GM12878 (cell line): ENCODE measurements at regions not wholly inside any gene's neighbourhood (a gene's known extent, or its start where the extent isn't known, plus 50 kb on each side); places are given as distances from the start of the nearest gene placed in this dataset.

Experiments
- ATAC-seq: fragments of 200-7000 bp; cut with Tn5 transposase; 3 replicates; pipeline ENCODE4 v1.9.1; 2020; ENCODE audit warnings: mild to moderate bottlenecking, moderate library complexity
- BruUV-seq: library from RNA; stranded (reverse); fragments of 400-500 nt; replicated peaks from 2 replicates; lab custom pipeline; 2021; lab: Mats Ljungman, UMichigan
- CTCF ChIA-PET: fragments of 300-600 bp; sonication (Branson Sonifier 250); formaldehyde crosslinking; extraction: SDS; loops from one replicate; lab custom pipeline; 2021; ENCODE audit warnings: inconsistent platforms; lab: Yijun Ruan, JAX
- POLR2A ChIA-PET: fragments of 350-600 bp; formaldehyde crosslinking; extraction: SDS; loops from one replicate; lab custom pipeline; 2021; ENCODE audit warnings: inconsistent platforms; lab: Charles Lee
- RAD21 ChIA-PET: fragments of 300-600 bp; sonication (Branson Sonifier 250); formaldehyde crosslinking; loops from one replicate; lab custom pipeline; 2023; ENCODE audit warnings: antibody characterized with exemption; ENCODE audit not compliant: unreplicated experiment; lab: Charles Lee
- SMC1A ChIA-PET: fragments of 300-600 bp; sonication (Branson Sonifier 250); formaldehyde crosslinking; loops from one replicate; lab custom pipeline; 2023; ENCODE audit not compliant: unreplicated experiment, uncharacterized antibody; lab: Charles Lee
- DNase-seq: peaks from one replicate; pipeline ENCODE4 v3.0.0-alpha.2; 2011; ENCODE audit warnings: low read depth, low spot score
- FAIRE-seq: peaks from 3 replicates; lab custom pipeline; 2011; peaks lifted over from hg19 to GRCh38; lab: Jason Lieb, UNC
- H2AFZ ChIP-seq: 2 replicates; pipeline ENCODE4 v1.6.0; 2011; ENCODE audit warnings: low read depth, low read length, control low read depth; ENCODE audit not compliant: control insufficient read depth
- H3K27ac ChIP-seq: 2 replicates; pipeline ENCODE4 v1.5.1; 2011; ENCODE audit warnings: control low read depth; ENCODE audit not compliant: control insufficient read depth, insufficient read depth
- H3K27me3 ChIP-seq, 2 experiments: replicated peaks in 1 of 2; 2 replicates each; pipeline versions ENCODE4 v1.6.0 to v1.6.1; 2011; ENCODE audit warnings: low read length in 1 of 2; ENCODE audit not compliant: control insufficient read depth in 2 of 2, insufficient read depth in 2 of 2
- H3K36me3 ChIP-seq, 2 experiments: 2 replicates each; pipeline ENCODE4 v1.5.1; 2011; ENCODE audit warnings: low read length in 1 of 2; ENCODE audit not compliant: control insufficient read depth in 2 of 2, insufficient read depth in 2 of 2
- H3K4me1 ChIP-seq: 2 replicates; pipeline ENCODE4 v1.6.1; 2011; ENCODE audit warnings: mild to moderate bottlenecking, low read length, moderate library complexity, mixed read lengths; ENCODE audit not compliant: control insufficient read depth, insufficient read depth
- H3K4me2 ChIP-seq: 2 replicates; pipeline ENCODE4 v1.6.0; 2011; ENCODE audit warnings: control low read depth; ENCODE audit not compliant: control insufficient read depth, insufficient read depth
- H3K4me3 ChIP-seq: fragments of 200-600 bp; sonication (generic); 2 replicates; pipeline ENCODE4 v1.5.1; 2016
- H3K79me2 ChIP-seq: 2 replicates; pipeline ENCODE4 v1.6.0; 2011; ENCODE audit warnings: low read length; ENCODE audit not compliant: control insufficient read depth, insufficient read depth
- H3K9ac ChIP-seq: 2 replicates; pipeline ENCODE4 v1.8.0; 2011; ENCODE audit warnings: low read length, control low read depth, mixed read lengths; ENCODE audit not compliant: control insufficient read depth, insufficient read depth
- H3K9me3 ChIP-seq: replicated peaks from 3 replicates; pipeline ENCODE4 v1.5.1; 2011; ENCODE audit warnings: mild to moderate bottlenecking, low read length; ENCODE audit not compliant: control insufficient read depth, insufficient read depth
- H4K20me1 ChIP-seq: 2 replicates; pipeline ENCODE4 v1.6.0; 2011; ENCODE audit not compliant: control insufficient read depth, insufficient read depth
- ATF7 ChIP-seq: fragments of 450-650 bp; IDR thresholded peaks from 2 replicates; pipeline ENCODE4 v1.6.1; 2016; ENCODE audit warnings: low read depth, mild to moderate bottlenecking
- BCLAF1 ChIP-seq: fragments of 450-650 bp; IDR thresholded peaks from 2 replicates; pipeline ENCODE4 v1.6.1; 2017; ENCODE audit warnings: antibody characterized with exemption, mild to moderate bottlenecking, moderate library complexity
- CBX5 ChIP-seq: sonication (generic); IDR thresholded peaks from 2 replicates; pipeline ENCODE4 v1.6.1; 2016; ENCODE audit warnings: low read depth, moderate library complexity, mild to moderate bottlenecking, inconsistent platforms
- CHD2 ChIP-seq: IDR thresholded peaks from 2 replicates; pipeline ENCODE4 v1.6.1; 2011; ENCODE audit warnings: low read depth, low read length, improper control_type of control experiment, borderline replicate concordance
- CHD4 ChIP-seq: fragments of 200-600 bp; sonication (generic); IDR thresholded peaks from 2 replicates; pipeline ENCODE4 v1.6.1; 2016; ENCODE audit warnings: mild to moderate bottlenecking
- HDGF ChIP-seq: fragments of 450-650 bp; IDR thresholded peaks from 2 replicates; pipeline ENCODE4 v1.6.1; 2016; ENCODE audit warnings: antibody characterized with exemption
- NFYA ChIP-seq: IDR thresholded peaks from 2 replicates; pipeline ENCODE4 v1.6.1; 2011; ENCODE audit warnings: low read depth, mild to moderate bottlenecking, low read length, improper control_type of control experiment, borderline replicate concordance
- PAX5 ChIP-seq: IDR thresholded peaks from 2 replicates; pipeline ENCODE4 v1.6.1; 2011; ENCODE audit warnings: low read depth, low read length, borderline replicate concordance
- PKNOX1 ChIP-seq: fragments of 450-650 bp; IDR thresholded peaks from 2 replicates; pipeline ENCODE4 v1.6.1; 2016; ENCODE audit warnings: mild to moderate bottlenecking
- POLR2A ChIP-seq: IDR thresholded peaks from 2 replicates; pipeline ENCODE4 v1.6.1; 2011; ENCODE audit warnings: low read depth, mild to moderate bottlenecking, low read length
- PRDM15 ChIP-seq: fragments of 450-650 bp; formaldehyde crosslinking; IDR thresholded peaks from 2 replicates; pipeline ENCODE4 v1.4.0; 2020; ENCODE audit warnings: mild to moderate bottlenecking, moderate library complexity
- RB1 ChIP-seq: fragments of 450-650 bp; formaldehyde crosslinking; IDR thresholded peaks from 2 replicates; pipeline ENCODE4 v1.6.1; 2017; ENCODE audit warnings: mild to moderate bottlenecking, borderline replicate concordance
- RELB ChIP-seq: fragments of 450-650 bp; IDR thresholded peaks from 2 replicates; pipeline ENCODE4 v1.6.1; 2017; ENCODE audit warnings: low read depth, mild to moderate bottlenecking, moderate library complexity
- SREBF1 ChIP-seq: IDR thresholded peaks from 2 replicates; pipeline ENCODE4 v1.6.1; 2012; ENCODE audit warnings: mild to moderate bottlenecking, low read length
- WRNIP1 ChIP-seq: IDR thresholded peaks from 2 replicates; pipeline ENCODE4 v1.6.1; 2011; ENCODE audit warnings: low read depth, low read length, improper control_type of control experiment, borderline replicate concordance
- ZNF207 ChIP-seq: fragments of 450-650 bp; IDR thresholded peaks from 2 replicates; pipeline ENCODE4 v1.6.1; 2014; ENCODE audit warnings: antibody characterized with exemption, mild to moderate bottlenecking, borderline replicate concordance
- ZNF217 ChIP-seq: fragments of 450-650 bp; IDR thresholded peaks from 2 replicates; pipeline ENCODE4 v1.6.1; 2017; ENCODE audit warnings: antibody characterized with exemption, mild to moderate bottlenecking
- WGBS: methylation state at CpG from one replicate; pipeline ENCODE4 v1.1.6; 2016; ENCODE audit warnings: low lambda C conversion rate; ENCODE audit not compliant: insufficient replicate concordance, insufficient coverage; ENCODE audit errors: missing lambda C conversion rate; 5-methylcytosine and 5-hydroxymethylcytosine counted together
- in situ Hi-C: fragments of 300-500 bp; cut with MboI; formaldehyde crosslinking; loops from 9 replicates; pipeline ENCODE4 v1.14.3; 2018; ENCODE audit warnings: mixed read lengths
- intact Hi-C: fragments of 100-400 bp; cut with micrococcal nuclease; formaldehyde crosslinking; loops from one replicate; pipeline ENCODE4 v1.14.2; 2022; ENCODE audit not compliant: unreplicated experiment

GRCh38 chr16:65260746-65261145 lies 138.9 kb upstream of the CDH11 start:
- Histone ChIP-seq H3K27me3 (no peaks in the 10 kb centered on the region), H3K4me2 (no peak overlapping the region), H3K9me3 (no peaks in the 10 kb centered on the region), H3K27ac (no peak overlapping the region), H3K79me2 (no peaks in the 10 kb centered on the region), H2AFZ (no peak overlapping the region), H3K4me1 (no peaks in the 10 kb centered on the region), H4K20me1 (no peaks in the 10 kb centered on the region), H3K36me3 (no peaks in the 10 kb centered on the region), H3K4me3 (no peak overlapping the region), H3K9ac (no peak overlapping the region)
- BruUV-seq: no TSS peak
- ATAC-seq (no peak), DNase-seq (no peak), FAIRE-seq (no peak)
- WGBS: 0% methylated on average over 1 of the region's 1 CpG
- ChIA-PET CTCF (no interaction called here), POLR2A (no interaction called here), SMC1A (interaction anchor here (1.1 kb wide), 1 partner anchor 52 kb away, joined by 3 read pairs; no protein-coding TSS in a partner anchor), RAD21 (no interaction called here)
- intact Hi-C loops: no loop called here
- in situ Hi-C loops: no loop called here
- TF ChIP-seq CHD2 (no peak), ATF7 (no peak), CHD4 (no peak), ZNF207 (no peak), BCLAF1 (no peak), PRDM15 (no peak), RELB (no peak), NFYA (no peak), HDGF (no peak), WRNIP1 (no peak), PAX5 (no peak), SREBF1 (no peak), POLR2A (no peak), RB1 (no peak), CBX5 (no peak), ZNF217 (no peak), PKNOX1 (no peak)
